HCT116 (cell line): ENCODE measurements at regions not wholly inside any gene's neighbourhood (a gene's known extent, or its start where the extent isn't known, plus 50 kb on each side); places are given as distances from the start of the nearest gene placed in this dataset.

Experiments
- CTCF ChIP-seq, 3 experiments: fragments of 200-600 bp in 1 of 3; sonication (generic) in 1 of 3; IDR thresholded peaks in 2 of 3; conservative IDR thresholded peaks in 1 of 3; 2 replicates each; pipeline ENCODE4 v1.5.1; 2012 to 2017; ENCODE audit warnings: low read depth in 2 of 3, low read length in 2 of 3, antibody characterized with exemption in 1 of 3, borderline replicate concordance in 1 of 3, control low read depth in 1 of 3, mild to moderate bottlenecking in 1 of 3, mixed read lengths in 1 of 3, mixed run types in 1 of 3, moderate library complexity in 1 of 3; ENCODE audit not compliant: insufficient read depth in 1 of 3
- EGR1 ChIP-seq: IDR thresholded peaks from 2 replicates; pipeline ENCODE4 v1.6.1; 2012; ENCODE audit warnings: low read depth
- EZH2 ChIP-seq: fragments of 200-600 bp; sonication (generic); IDR thresholded peaks from 2 replicates; pipeline ENCODE4 v1.6.1; 2017; ENCODE audit warnings: antibody characterized with exemption, mixed run types
- JUND ChIP-seq: IDR thresholded peaks from 2 replicates; pipeline ENCODE4 v1.6.1; 2012
- MAX ChIP-seq: IDR thresholded peaks from 2 replicates; pipeline ENCODE4 v1.6.1; 2012
- POLR2A ChIP-seq: IDR thresholded peaks from 2 replicates; pipeline ENCODE4 v1.7.0; 2011; ENCODE audit warnings: borderline replicate concordance; ENCODE audit not compliant: insufficient read depth, insufficient read length; ENCODE audit errors: extremely low read depth
- RAD21 ChIP-seq: IDR thresholded peaks from 2 replicates; pipeline ENCODE4 v1.6.1; 2012; ENCODE audit warnings: low read depth, mild to moderate bottlenecking
- YY1 ChIP-seq: IDR thresholded peaks from 2 replicates; pipeline ENCODE4 v1.6.1; 2011; ENCODE audit warnings: low read length, low read depth, moderate library complexity, mild to moderate bottlenecking; ENCODE audit not compliant: insufficient replicate concordance; ENCODE audit errors: extremely low read depth

GRCh38 chr19:30754162-30754561, 382.0 kb downstream of the ZNF536 start:
- TF ChIP-seq JUND = no peak
- TF ChIP-seq CTCF (IDR thresholded peaks at IDR 0.05 in 2 of 3, conservative IDR thresholded peaks at IDR 0.05 in 1 of 3; ENCODE audit: borderline replicate concordance in 1 of 3, insufficient read depth in 1 of 3, low read depth in 2 of 3, low read length in 2 of 3) = no peak
- no peak for TF ChIP-seq RAD21
- no peak for TF ChIP-seq YY1
- TF ChIP-seq EZH2 = no peak
- no peak for TF ChIP-seq EGR1
- no peak for TF ChIP-seq MAX
- no peak for TF ChIP-seq POLR2A
